CD4-positive, alpha-beta T cell treated with Interleukin-15 for 1 hour (primary cell): ENCODE measurements at regions not wholly inside any gene's neighbourhood (a gene's known extent, or its start where the extent isn't known, plus 50 kb on each side); places are given as distances from the start of the nearest gene placed in this dataset.

Experiments used
- DNase-seq: peaks from one replicate; pipeline ENCODE4 v3.0.0-alpha.2; 2020

- no peak for DNase-seq
Observed at GRCh38 chr1:201778279-201779065, 50.5 kb upstream of the IPO9 start.
